ENCODE measurements at regions not wholly inside any gene's neighbourhood (a gene's known extent, or its start where the extent isn't known, plus 50 kb on each side); places are given as distances from the start of the nearest gene placed in this dataset.
"Not testable (repeated sequence)": the region's sequence is repeated elsewhere in the genome, so short reads cannot be mapped to it uniquely, and the experiment has no call there.

- no peak for DNase-seq (ENCODE audit: low spot score)
Observed at GRCh38 chr7:91780521-91780920, 100.0 kb downstream of the MTERF1 start.

- peak; percentile 55 for DNase-seq (ENCODE audit: low spot score)
Observed at GRCh38 chr7:91784469-91784868, 96.0 kb downstream of the MTERF1 start.

- no peak for DNase-seq (ENCODE audit: low spot score)
Observed at GRCh38 chr7:91787931-91788330, 92.6 kb downstream of the MTERF1 start.

DNA sequence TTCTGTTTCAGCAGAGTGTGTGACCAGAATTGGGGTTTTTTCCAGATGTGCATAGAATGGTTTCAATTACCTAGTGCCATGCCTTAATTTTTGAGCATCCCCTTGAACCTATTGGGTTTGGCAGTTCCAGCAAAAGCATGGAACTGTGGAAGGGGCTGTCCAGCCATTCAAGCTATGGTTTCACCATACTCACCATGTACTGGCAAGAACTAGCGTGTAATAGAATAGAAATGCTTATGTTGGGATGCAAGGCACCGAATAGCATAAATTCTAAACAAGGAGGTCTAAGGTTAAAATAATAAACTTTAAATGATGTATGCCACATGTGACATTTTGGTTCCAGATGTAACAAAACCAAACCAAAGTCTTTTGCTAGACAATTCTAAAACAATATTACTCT, 91.4 kb downstream of the MTERF1 start:
- DNase-seq (ENCODE audit: low spot score): no peak

DNA sequence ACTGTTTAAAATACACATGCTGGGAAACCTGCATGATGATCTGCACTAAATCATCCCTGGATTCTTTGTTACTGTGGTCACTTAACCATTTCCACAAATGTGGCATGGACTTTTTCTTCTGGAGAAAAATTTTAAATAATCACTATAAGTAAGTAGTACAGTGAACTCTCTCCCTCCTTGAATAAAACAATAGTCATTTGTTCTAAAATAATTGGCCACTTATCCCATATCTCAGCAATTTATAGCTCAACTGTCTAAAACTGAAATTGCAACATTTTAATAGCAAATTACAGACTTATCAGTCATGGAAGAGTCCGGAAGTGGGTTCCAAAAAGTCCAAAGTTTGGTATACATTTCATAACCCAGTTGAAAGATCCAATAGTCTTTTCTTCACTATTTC, 90.9 kb downstream of the MTERF1 start:
- no peak for DNase-seq (ENCODE audit: low spot score)

DNA sequence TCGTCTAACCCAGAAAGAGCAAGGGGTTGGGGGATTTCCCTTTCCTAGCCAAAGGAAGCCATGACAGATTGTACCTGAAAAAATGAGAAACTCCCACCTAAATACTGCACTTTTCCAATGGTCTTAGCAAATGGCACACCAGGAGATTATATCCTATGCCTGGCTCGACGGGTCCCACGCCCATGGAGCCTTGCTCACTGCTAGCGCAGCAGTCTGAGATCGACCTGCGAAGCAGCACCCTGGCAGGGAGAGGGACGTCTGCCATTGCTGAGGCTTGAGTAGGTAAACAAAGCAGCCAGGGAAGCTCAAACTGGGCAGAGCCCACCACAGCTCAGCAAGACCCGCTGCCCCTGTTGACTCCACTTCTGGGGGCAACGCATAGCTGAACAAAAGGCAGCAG, 89.9 kb downstream of the MTERF1 start:
- not testable (repeated sequence) for DNase-seq (ENCODE audit: low spot score)

GRCh38 chr7:91796122-91796521, 84.4 kb downstream of the MTERF1 start:
- no peak for DNase-seq (ENCODE audit: low spot score)

DNA sequence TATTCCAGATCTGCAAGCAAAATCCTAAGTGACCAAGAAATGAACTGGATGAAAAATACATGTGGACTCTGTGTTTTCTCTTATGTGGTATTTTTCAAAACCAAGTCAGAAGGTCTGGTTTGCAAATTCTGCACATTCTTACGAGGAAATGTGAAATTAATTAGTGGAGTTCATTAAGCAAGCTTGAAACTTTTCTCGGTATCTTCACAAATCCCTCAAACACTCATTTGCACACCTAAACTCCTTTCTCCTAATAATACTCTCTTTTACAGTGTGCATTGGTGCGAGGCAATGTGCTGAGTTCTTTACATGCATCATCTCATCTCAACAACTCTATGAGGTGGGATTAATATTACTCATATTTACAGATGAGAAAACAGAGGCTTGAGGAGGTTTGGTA, 82.1 kb downstream of the MTERF1 start:
- DNase-seq (ENCODE audit: low spot score): no peak

- DNase-seq (ENCODE audit: low spot score): no peak
Observed at GRCh38 chr7:91800389-91800788, 80.1 kb downstream of the MTERF1 start.

DNA sequence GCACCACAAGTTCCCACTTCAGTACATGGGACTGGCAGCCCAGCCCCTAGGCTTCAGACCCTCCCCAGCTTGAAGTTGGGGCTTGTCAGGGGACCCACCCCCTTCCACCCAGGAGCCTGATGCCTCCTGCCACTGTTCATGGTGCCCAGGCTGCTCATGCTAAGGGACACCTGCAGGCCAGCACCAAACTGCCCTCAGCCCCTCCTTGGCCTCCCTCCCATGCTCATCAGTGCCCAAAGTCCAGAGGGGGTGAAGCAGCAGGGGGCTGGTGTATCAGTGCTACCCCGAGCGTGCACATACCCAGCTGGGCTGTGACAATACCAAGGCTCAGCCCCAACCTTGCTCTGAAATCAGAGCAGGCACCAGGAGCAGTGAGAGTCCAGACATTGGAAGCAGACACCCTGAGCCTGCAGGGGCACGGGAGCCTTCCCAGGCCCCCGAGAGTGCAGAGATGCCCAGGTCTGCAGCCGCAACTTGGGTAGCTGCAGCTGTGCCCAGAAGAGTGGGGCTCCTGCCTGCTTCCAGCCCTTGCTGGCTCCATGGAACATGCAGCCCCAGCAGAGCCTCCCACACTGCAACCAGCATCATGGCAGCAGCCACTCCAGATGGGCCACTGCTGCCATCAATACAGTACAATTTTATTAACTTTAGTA, 79.0 kb downstream of the MTERF1 start:
- no peak for DNase-seq (ENCODE audit: low spot score)

GRCh38 chr7:91811236-91811635, 69.3 kb downstream of the MTERF1 start:
- no peak for DNase-seq (ENCODE audit: low spot score)

- no peak for DNase-seq (ENCODE audit: low spot score)
Observed at GRCh38 chr7:91811641-91812040, 68.9 kb downstream of the MTERF1 start.

- DNase-seq (ENCODE audit: low spot score): no peak
Observed at GRCh38 chr7:91812388-91812787, 68.1 kb downstream of the MTERF1 start.

- no peak for DNase-seq (ENCODE audit: low spot score)
Observed at GRCh38 chr7:91814189-91814588, 66.3 kb downstream of the MTERF1 start.
